ENCODE measurements at regions not wholly inside any gene's neighbourhood (a gene's known extent, or its start where the extent isn't known, plus 50 kb on each side); places are given as distances from the start of the nearest gene placed in this dataset.

- Histone ChIP-seq H3K27ac (ENCODE audit: low read length) (no peak overlapping the region), H3K27me3 (ENCODE audit: insufficient read depth, low read depth, low read length) (no peaks in the 10 kb centered on the region), H3K9me2 (ENCODE audit: insufficient read depth, low read length) (no peaks in the 10 kb centered on the region), H3K79me2 (replicated peaks; ENCODE audit: insufficient read depth, low read length) (no peaks in the 10 kb centered on the region), H3K9ac (ENCODE audit: low read length) (no peak overlapping the region), H3K4me2 (ENCODE audit: low read length) (no peak overlapping the region), H4K20me1 (ENCODE audit: insufficient read depth) (no peaks in the 10 kb centered on the region), H3K9me3 (ENCODE audit: low read length) (no peaks in the 10 kb centered on the region), H3F3A (ENCODE audit: insufficient read depth, low read length, poor library complexity, severe bottlenecking) (no peaks in the 10 kb centered on the region), H3K36me3 (ENCODE audit: insufficient read depth, low read length) (no peaks in the 10 kb centered on the region), H3K4me3 (ENCODE audit: low read length) (no peak overlapping the region), H2AFZ (ENCODE audit: low read depth, low read length) (no peak overlapping the region)
- TF ChIP-seq SMC3 (conservative IDR thresholded peaks at IDR 0.05; ENCODE audit: poor library complexity) = no peak
- no peak for TF ChIP-seq RAD21 (conservative IDR thresholded peaks at IDR 0.05)
- no peak for TF ChIP-seq REST (IDR thresholded peaks at IDR 0.05; ENCODE audit: borderline replicate concordance)
- TF ChIP-seq POLR2AphosphoS5 (IDR thresholded peaks at IDR 0.05) = no peak
- no peak for TF ChIP-seq EP300 (conservative IDR thresholded peaks at IDR 0.05; ENCODE audit: poor library complexity, severe bottlenecking)
- TF ChIP-seq MXI1 (conservative IDR thresholded peaks at IDR 0.05; ENCODE audit: poor library complexity, severe bottlenecking) = no peak
- no peak for TF ChIP-seq TAF1 (IDR thresholded peaks at IDR 0.05; ENCODE audit: low read depth)
- TF ChIP-seq EZH2 (IDR thresholded peaks at IDR 0.05; ENCODE audit: borderline replicate concordance, insufficient read depth, low read length, poor library complexity, severe bottlenecking) = no peak
- TF ChIP-seq CTCF (IDR thresholded peaks at IDR 0.05; ENCODE audit: poor library complexity, severe bottlenecking) = no peak
Measured at GRCh38 chr4:165602621-165603020, 223.8 kb downstream of the CPE start.

- Histone ChIP-seq H3F3A (ENCODE audit: insufficient read depth, low read length, poor library complexity, severe bottlenecking) (no peaks in the 10 kb centered on the region), H3K79me2 (replicated peaks; ENCODE audit: insufficient read depth, low read length) (no peaks in the 10 kb centered on the region), H2AFZ (ENCODE audit: low read depth, low read length) (no peak overlapping the region), H3K4me2 (ENCODE audit: low read length) (no peak overlapping the region), H3K9me3 (ENCODE audit: low read length) (no peaks in the 10 kb centered on the region), H3K4me3 (ENCODE audit: low read length) (no peak overlapping the region), H4K20me1 (ENCODE audit: insufficient read depth) (no peaks in the 10 kb centered on the region), H3K9ac (ENCODE audit: low read length) (no peak overlapping the region), H3K36me3 (ENCODE audit: insufficient read depth, low read length) (no peaks in the 10 kb centered on the region), H3K27ac (ENCODE audit: low read length) (no peak overlapping the region), H3K27me3 (ENCODE audit: insufficient read depth, low read depth, low read length) (no peaks in the 10 kb centered on the region), H3K9me2 (ENCODE audit: insufficient read depth, low read length) (no peaks in the 10 kb centered on the region)
- no peak for TF ChIP-seq REST (IDR thresholded peaks at IDR 0.05; ENCODE audit: borderline replicate concordance)
- no peak for TF ChIP-seq TAF1 (IDR thresholded peaks at IDR 0.05; ENCODE audit: low read depth)
- TF ChIP-seq EP300 (conservative IDR thresholded peaks at IDR 0.05; ENCODE audit: poor library complexity, severe bottlenecking) = no peak
Measured at GRCh38 chr4:165604181-165604580, 225.4 kb downstream of the CPE start.
